Neuronal stem cell (in vitro differentiated cells): ENCODE measurements at regions not wholly inside any gene's neighbourhood (a gene's known extent, or its start where the extent isn't known, plus 50 kb on each side); places are given as distances from the start of the nearest gene placed in this dataset.
"Not testable (repeated sequence)": the region's sequence is repeated elsewhere in the genome, so short reads cannot be mapped to it uniquely, and the experiment has no call there.

Experiments used
- DNase-seq: peaks from one replicate; pipeline ENCODE4 v3.0.0-alpha.2; 2013; ENCODE audit warnings: low spot score
- H2AFZ ChIP-seq: one replicate; pipeline ENCODE4 v1.6.1; 2013; ENCODE audit warnings: mild to moderate bottlenecking, low read length, inconsistent platforms
- H2AK5ac ChIP-seq: 2 replicates; pipeline ENCODE4 v1.6.1; 2013; ENCODE audit warnings: low read depth, mild to moderate bottlenecking, inconsistent platforms, low read length, moderate library complexity, mixed read lengths
- H2BK120ac ChIP-seq: 2 replicates; pipeline ENCODE4 v1.6.1; 2013; ENCODE audit warnings: low read depth, mild to moderate bottlenecking, inconsistent platforms, low read length, moderate library complexity, mixed read lengths
- H2BK12ac ChIP-seq: one replicate; pipeline ENCODE4 v1.6.1; 2013; ENCODE audit warnings: low read length, inconsistent platforms
- H2BK15ac ChIP-seq: 2 replicates; pipeline ENCODE4 v1.6.1; 2013; ENCODE audit warnings: mild to moderate bottlenecking, low read length, inconsistent platforms, mixed read lengths
- H2BK5ac ChIP-seq: one replicate; pipeline ENCODE4 v1.6.1; 2013; ENCODE audit warnings: inconsistent platforms, mild to moderate bottlenecking, low read length, moderate library complexity
- H3K14ac ChIP-seq: one replicate; pipeline ENCODE4 v1.6.1; 2013; ENCODE audit warnings: low read length, inconsistent platforms
- H3K18ac ChIP-seq: 2 replicates; pipeline ENCODE4 v1.6.1; 2013; ENCODE audit warnings: low read length, inconsistent platforms
- H3K23ac ChIP-seq: 2 replicates; pipeline ENCODE4 v1.6.1; 2013; ENCODE audit warnings: low read depth, mild to moderate bottlenecking, mixed read lengths, low read length, inconsistent platforms; ENCODE audit not compliant: poor library complexity
- H3K27ac ChIP-seq: replicated peaks from 3 replicates; pipeline ENCODE4 v1.5.1; 2013; ENCODE audit warnings: low read length, inconsistent platforms
- H3K27me3 ChIP-seq, 3 experiments: 2 replicates each; pipeline ENCODE4 v1.6.1; 2013; ENCODE audit warnings: low read length in 3 of 3, mild to moderate bottlenecking in 2 of 3, inconsistent platforms in 1 of 3, low read depth in 1 of 3, mixed read lengths in 1 of 3, moderate library complexity in 1 of 3; ENCODE audit not compliant: control insufficient read depth in 3 of 3, insufficient read depth in 3 of 3
- H3K36me3 ChIP-seq, 2 donors: replicated peaks in 1 of 2; 2 replicates each; pipeline ENCODE4 v1.6.1; 2013; ENCODE audit warnings: low read length in 2 of 2; ENCODE audit not compliant: control insufficient read depth in 2 of 2, insufficient read depth in 2 of 2
- H3K4ac ChIP-seq: 2 replicates; pipeline ENCODE4 v1.6.1; 2013; ENCODE audit warnings: inconsistent platforms, mild to moderate bottlenecking, low read length, moderate library complexity
- H3K4me1 ChIP-seq, 2 donors: 1 replicate in 1 of 2; 2 replicates in 1 of 2; pipeline ENCODE4 v1.6.1; 2013; ENCODE audit warnings: low read length in 2 of 2, low read depth in 1 of 2; ENCODE audit not compliant: control insufficient read depth in 2 of 2, insufficient read depth in 1 of 2
- H3K4me2 ChIP-seq: one replicate; pipeline ENCODE4 v1.6.1; 2013; ENCODE audit warnings: mild to moderate bottlenecking, low read length, inconsistent platforms; ENCODE audit not compliant: insufficient read depth, poor library complexity, severe bottlenecking
- H3K4me3 ChIP-seq, 2 donors: 2 replicates each; pipeline ENCODE4 v1.5.1; 2013; ENCODE audit warnings: low read length in 2 of 2, mild to moderate bottlenecking in 2 of 2, inconsistent platforms in 1 of 2, moderate library complexity in 1 of 2
- H3K79me1 ChIP-seq: one replicate; pipeline ENCODE4 v1.6.1; 2013; ENCODE audit warnings: low read depth, mild to moderate bottlenecking, inconsistent platforms, low read length, moderate library complexity
- H3K9ac ChIP-seq: one replicate; pipeline ENCODE4 v1.6.1; 2013; ENCODE audit warnings: mild to moderate bottlenecking, low read depth, low read length, inconsistent platforms; ENCODE audit not compliant: poor library complexity
- H3K9me3 ChIP-seq, 2 donors: replicated peaks in 1 of 2; 2 replicates each; pipeline versions ENCODE3 to v1.6.1; 2013; ENCODE audit warnings: low read length in 2 of 2, mild to moderate bottlenecking in 2 of 2, inconsistent platforms in 1 of 2, low read depth in 1 of 2, mixed read lengths in 1 of 2, moderate library complexity in 1 of 2; ENCODE audit not compliant: control insufficient read depth in 2 of 2, insufficient read depth in 1 of 2
- H4K8ac ChIP-seq: one replicate; pipeline ENCODE4 v1.6.1; 2013; ENCODE audit warnings: low read depth, mild to moderate bottlenecking, inconsistent platforms, low read length, moderate library complexity
- H4K91ac ChIP-seq: one replicate; pipeline ENCODE4 v1.6.1; 2013; ENCODE audit warnings: low read length, low read depth, mild to moderate bottlenecking, inconsistent platforms; ENCODE audit not compliant: poor library complexity
- WGBS, 2 donors: extraction: QIAGEN DNeasy Blood & Tissue Kit; methylation state at CpG; one replicate each; pipeline ENCODE4 v1.1.7; 2013; ENCODE audit warnings: missing lambda C conversion rate in 2 of 2, mixed read lengths in 1 of 2; ENCODE audit not compliant: insufficient read length in 2 of 2, insufficient replicate concordance in 1 of 2; ENCODE audit errors: extremely low coverage in 2 of 2; 5-methylcytosine and 5-hydroxymethylcytosine counted together

DNA sequence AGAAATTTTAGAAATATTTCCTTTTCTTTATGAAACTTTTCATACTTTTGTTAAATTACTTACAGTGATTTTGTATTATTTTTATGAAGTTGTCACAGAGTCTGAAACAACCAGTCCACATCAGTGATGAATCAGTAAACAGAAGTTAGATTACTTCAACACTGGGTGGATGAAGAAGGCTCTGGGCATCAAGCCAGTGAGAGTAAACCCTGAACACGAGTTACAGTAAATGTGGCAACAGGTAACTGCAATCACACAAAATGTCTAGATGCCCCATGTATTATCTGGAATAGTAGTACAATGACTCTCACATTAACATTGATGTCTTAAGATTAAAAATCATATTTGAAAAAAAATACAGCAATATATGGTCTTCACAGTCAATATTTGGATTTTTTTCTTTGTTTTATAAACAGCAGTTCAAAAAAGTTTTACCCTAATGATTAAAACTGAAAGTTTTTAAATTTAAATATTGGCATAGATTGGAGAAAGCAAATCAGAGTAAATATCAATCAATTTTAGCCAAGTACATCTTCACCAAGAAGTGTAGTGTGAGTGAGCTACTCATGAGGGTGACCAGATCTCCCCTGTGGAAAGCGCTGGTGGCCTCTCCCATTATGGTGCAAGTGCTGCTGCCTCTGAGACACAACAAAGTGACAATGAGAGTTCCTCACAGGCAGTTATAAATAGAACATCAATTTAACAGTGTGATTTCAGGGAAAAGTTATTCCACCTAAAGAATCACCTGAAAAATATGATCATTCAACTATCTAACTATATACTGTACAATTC, 63.2 kb upstream of the UGT2B7 start:
- no peaks in the 10 kb centered on the region for H3K27me3 ChIP-seq
- H3K23ac ChIP-seq = no peak overlapping the region
- no peak overlapping the region for H4K91ac ChIP-seq
- no peak overlapping the region for H4K8ac ChIP-seq
- no peak overlapping the region for H2BK5ac ChIP-seq
- no peak overlapping the region for H3K14ac ChIP-seq
- no peak overlapping the region for H3K9ac ChIP-seq
- H3K27ac ChIP-seq = no peak overlapping the region
- no peak overlapping the region for H2BK120ac ChIP-seq
- no peak overlapping the region for H3K4ac ChIP-seq
- no peak for DNase-seq
- H2AK5ac ChIP-seq = no peak overlapping the region
- H2AFZ ChIP-seq = peak overlapping the region; percentile 4
- no peaks in the 10 kb centered on the region for H3K79me1 ChIP-seq
- peaks cover 0 to 5% of the 10 kb centered on the region in 2 donors for H3K4me1 ChIP-seq
- H3K4me3 ChIP-seq = no peak overlapping the region
- no peak overlapping the region for H2BK12ac ChIP-seq
- no peaks in the 10 kb centered on the region for H3K9me3 ChIP-seq
- no peak overlapping the region for H2BK15ac ChIP-seq
- H3K4me2 ChIP-seq = no peak overlapping the region
- H3K18ac ChIP-seq = no peak overlapping the region
- WGBS, 2 donors = no CpG with 5 or more reads among the region's 2 CpGs
- no peaks in the 10 kb centered on the region for H3K36me3 ChIP-seq

DNA sequence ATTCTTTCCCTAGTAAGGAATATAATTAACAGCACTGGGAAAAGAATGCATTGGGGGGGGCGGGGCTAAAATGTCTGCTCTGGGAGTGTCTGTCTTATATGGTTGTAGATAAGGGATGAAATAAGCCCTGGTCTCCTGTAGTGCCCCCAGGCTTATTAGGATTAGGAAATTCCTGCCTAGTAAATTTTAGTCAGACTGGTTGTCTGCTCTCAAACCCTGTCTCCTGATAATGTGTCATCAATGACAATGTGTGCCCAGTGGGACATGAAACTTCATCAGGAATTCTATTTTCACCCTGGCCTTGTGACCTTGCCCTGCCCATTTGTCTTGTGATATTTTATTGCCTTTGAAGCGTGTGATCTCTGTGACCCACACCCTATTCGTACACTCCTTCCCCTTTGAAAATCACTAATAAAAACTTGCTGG, 61.9 kb upstream of the UGT2B7 start:
- H2BK12ac ChIP-seq, H3K14ac ChIP-seq, H3K79me1 ChIP-seq, H3K9ac ChIP-seq, H2AFZ ChIP-seq, H3K4me1 ChIP-seq, H4K91ac ChIP-seq, H3K23ac ChIP-seq, H3K9me3 ChIP-seq, H3K27ac ChIP-seq, H2AK5ac ChIP-seq, H4K8ac ChIP-seq, H3K4ac ChIP-seq, H2BK5ac ChIP-seq, H3K18ac ChIP-seq, H3K36me3 ChIP-seq, H2BK15ac ChIP-seq, H3K4me2 ChIP-seq, H3K4me3 ChIP-seq, DNase-seq, H3K27me3 ChIP-seq, H2BK120ac ChIP-seq: not testable (repeated sequence)
- no CpG with 5 or more reads among the region's 3 CpGs for WGBS, 2 donors

GRCh38 chr4:69038582-69038981, 57.7 kb upstream of the UGT2B7 start:
- H3K4me3 ChIP-seq = no peak overlapping the region
- DNase-seq = no peak
- H3K9ac ChIP-seq = no peak overlapping the region

DNA sequence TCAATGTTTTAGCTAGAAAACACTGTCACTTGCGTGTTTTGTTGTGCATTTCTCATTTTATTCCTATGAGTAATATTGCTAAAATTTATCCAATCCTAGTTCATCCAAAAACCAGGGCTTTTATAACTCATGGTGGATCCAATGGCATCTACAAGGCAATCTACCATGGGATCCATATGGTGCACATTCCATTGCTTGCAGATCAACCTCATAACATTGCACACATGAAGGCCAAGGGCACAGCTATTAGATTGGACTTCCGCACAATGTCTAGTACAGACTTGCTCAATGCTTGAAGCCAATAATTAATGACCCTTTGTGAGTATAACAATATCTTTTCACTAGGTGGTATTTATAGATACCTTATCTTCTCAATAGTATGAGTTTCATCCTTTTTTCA, 57.2 kb upstream of the UGT2B7 start:
- H2BK5ac ChIP-seq = no peak overlapping the region
- H3K23ac ChIP-seq = no peak overlapping the region
- H3K18ac ChIP-seq = no peak overlapping the region
- no peak overlapping the region for H3K4ac ChIP-seq
- no peaks in the 10 kb centered on the region for H3K9me3 ChIP-seq
- no peak overlapping the region for H4K91ac ChIP-seq
- no peak overlapping the region for H3K27ac ChIP-seq
- H4K8ac ChIP-seq = no peak overlapping the region
- no peak overlapping the region for H2AFZ ChIP-seq
- H2AK5ac ChIP-seq = no peak overlapping the region
- no peaks in the 10 kb centered on the region for H3K27me3 ChIP-seq
- no peak overlapping the region for H2BK15ac ChIP-seq
- H2BK12ac ChIP-seq = no peak overlapping the region
- H3K4me2 ChIP-seq = no peak overlapping the region
- WGBS, 2 donors = no CpG with 5 or more reads among the region's 2 CpGs
- H2BK120ac ChIP-seq = no peak overlapping the region
- no peaks in the 10 kb centered on the region for H3K79me1 ChIP-seq
- no peak overlapping the region for H3K9ac ChIP-seq
- peaks cover 0 to 3% of the 10 kb centered on the region in 2 donors for H3K4me1 ChIP-seq
- no peak overlapping the region for H3K14ac ChIP-seq
- DNase-seq = no peak
- H3K36me3 ChIP-seq = no peaks in the 10 kb centered on the region
- no peak overlapping the region for H3K4me3 ChIP-seq

More at GRCh38 chr4:69038582-69038981, 57.7 kb upstream of the UGT2B7 start:
- H3K27ac ChIP-seq = no peak overlapping the region
- H4K91ac ChIP-seq = no peak overlapping the region
- no peak overlapping the region for H2BK12ac ChIP-seq
- H4K8ac ChIP-seq = no peak overlapping the region
- no peak overlapping the region for H2BK120ac ChIP-seq
- no peak overlapping the region for H2AK5ac ChIP-seq
- no peak overlapping the region for H2AFZ ChIP-seq
- no peak overlapping the region for H3K14ac ChIP-seq
- no peak overlapping the region for H2BK15ac ChIP-seq
- no peak overlapping the region for H3K23ac ChIP-seq
- H3K36me3 ChIP-seq = no peaks in the 10 kb centered on the region
- no peak overlapping the region for H3K18ac ChIP-seq
- no peaks in the 10 kb centered on the region for H3K79me1 ChIP-seq
- no peaks in the 10 kb centered on the region for H3K9me3 ChIP-seq
- H3K4ac ChIP-seq = no peak overlapping the region
- no peak overlapping the region for H2BK5ac ChIP-seq
- peaks cover 0 to 3% of the 10 kb centered on the region in 2 donors for H3K4me1 ChIP-seq
- WGBS, 2 donors = no CpG with 5 or more reads among the region's 4 CpGs
- no peaks in the 10 kb centered on the region for H3K27me3 ChIP-seq
- H3K4me2 ChIP-seq = no peak overlapping the region
